IPS-20b (cell line): ENCODE measurements at regions not wholly inside any gene's neighbourhood (a gene's known extent, or its start where the extent isn't known, plus 50 kb on each side); places are given as distances from the start of the nearest gene placed in this dataset.

Source experiments
- H3K27ac ChIP-seq: one replicate; pipeline ENCODE4 v1.5.1; 2013; ENCODE audit warnings: low read length
- H3K27me3 ChIP-seq: 2 replicates; pipeline ENCODE4 v1.6.1; 2013; ENCODE audit warnings: mild to moderate bottlenecking, low read length, inconsistent platforms; ENCODE audit not compliant: insufficient read depth
- H3K36me3 ChIP-seq: 2 replicates; pipeline ENCODE4 v1.6.1; 2013; ENCODE audit warnings: low read depth, mild to moderate bottlenecking, inconsistent platforms, low read length, moderate library complexity; ENCODE audit not compliant: insufficient read depth
- H3K4me1 ChIP-seq: 2 replicates; pipeline ENCODE4 v1.6.1; 2013; ENCODE audit warnings: mild to moderate bottlenecking, control low read depth, inconsistent platforms, low read length, moderate library complexity; ENCODE audit not compliant: insufficient read depth
- H3K4me3 ChIP-seq: 2 replicates; pipeline ENCODE4 v1.5.1; 2013; ENCODE audit warnings: mild to moderate bottlenecking, low read length, inconsistent platforms
- H3K9ac ChIP-seq: 2 replicates; pipeline ENCODE4 v1.6.1; 2013; ENCODE audit warnings: low read depth, mild to moderate bottlenecking, inconsistent platforms, low read length, moderate library complexity
- H3K9me3 ChIP-seq: 2 replicates; pipeline ENCODE4 v1.6.1; 2013; ENCODE audit warnings: mild to moderate bottlenecking, low read depth, low read length, inconsistent platforms; ENCODE audit not compliant: insufficient read depth

DNA sequence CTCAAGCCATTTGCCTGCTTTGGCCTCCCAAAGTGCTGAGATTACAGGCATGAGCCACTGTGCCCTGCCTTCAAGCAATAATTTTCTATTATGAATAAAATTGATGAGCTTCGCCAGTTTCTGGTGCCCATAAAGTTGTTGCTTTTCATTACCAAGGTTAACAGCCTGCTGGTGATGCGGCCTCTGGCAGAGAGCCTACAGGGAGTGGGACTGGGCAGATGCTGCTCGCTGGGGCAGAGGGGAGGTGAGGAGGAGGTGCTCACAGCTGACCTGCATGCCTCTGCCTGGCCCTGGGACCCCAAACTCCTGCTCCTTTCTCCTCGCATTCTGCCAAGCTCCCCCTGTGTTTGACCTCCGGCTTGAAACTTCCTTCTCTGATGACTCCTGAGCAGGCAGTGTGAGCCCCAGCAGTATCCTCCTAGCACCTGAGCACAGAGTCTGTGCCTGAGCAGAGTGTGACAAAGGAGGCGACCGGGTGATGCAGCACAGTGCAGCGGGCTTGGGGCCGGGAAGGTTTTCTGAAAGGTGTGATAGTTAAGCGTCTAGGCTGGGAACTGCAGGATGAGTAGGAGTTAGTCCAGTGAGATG is 56.1 kb upstream of the B3GAT1 start:
- no peak overlapping the region for H3K9ac ChIP-seq
- H3K9me3 ChIP-seq, result no peaks in the 10 kb centered on the region
- no peak overlapping the region for H3K27ac ChIP-seq
- H3K36me3 ChIP-seq, result no peaks in the 10 kb centered on the region
- H3K27me3 ChIP-seq, result peaks cover 60% of the 10 kb centered on the region
- peaks cover 4% of the 10 kb centered on the region; the same call in 1 of the 2 replicates for H3K4me1 ChIP-seq
- no peak overlapping the region for H3K4me3 ChIP-seq

DNA sequence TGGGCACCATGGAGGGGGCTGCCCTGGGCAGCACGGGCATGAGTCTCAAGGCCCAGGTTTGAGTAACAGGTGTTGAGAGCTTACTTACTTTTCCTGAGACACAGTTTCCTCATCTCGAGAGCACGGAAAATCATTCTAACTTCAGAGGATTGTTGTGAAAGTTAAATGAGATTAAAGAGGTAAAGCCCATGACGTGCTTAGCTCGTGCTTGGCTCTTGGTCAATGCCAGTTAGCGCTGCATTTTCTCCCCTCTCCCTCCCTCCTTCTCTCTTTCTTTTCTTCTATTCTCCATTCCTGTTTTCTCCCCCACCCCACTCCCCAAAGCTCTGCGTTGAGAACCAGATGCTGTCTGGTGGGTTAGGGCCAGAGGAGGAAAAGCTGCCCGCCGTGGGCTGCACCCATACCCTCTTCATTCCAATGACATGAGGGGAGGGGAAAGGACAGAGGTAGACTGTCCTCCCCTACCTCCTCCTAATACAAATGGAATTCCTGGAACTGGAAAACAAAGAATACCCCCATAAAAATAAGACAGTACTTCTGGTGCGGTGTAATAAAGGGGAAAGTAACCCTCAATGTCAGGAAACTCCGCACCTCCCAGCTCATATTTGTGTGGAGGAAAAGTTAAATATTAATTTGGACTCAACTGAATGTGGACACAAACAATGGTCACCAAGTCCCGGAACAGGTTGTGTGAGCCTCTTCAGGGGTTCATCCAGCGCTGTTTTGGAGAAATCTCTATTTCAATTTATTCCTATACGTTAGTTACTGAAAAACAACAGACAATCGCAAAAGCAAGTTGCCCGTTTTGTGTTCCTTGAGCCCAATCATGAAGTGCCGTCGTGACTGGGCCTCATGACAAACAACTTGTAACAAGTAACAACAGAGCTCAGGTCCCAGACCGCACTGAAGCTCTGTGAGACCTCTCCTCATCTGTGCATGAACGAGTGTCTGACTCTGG is 54.8 kb upstream of the B3GAT1 start:
- H3K9me3 ChIP-seq, result no peaks in the 10 kb centered on the region
- H3K4me3 ChIP-seq, result no peak overlapping the region
- H3K4me1 ChIP-seq, result peaks cover 4% of the 10 kb centered on the region; the same call in 1 of the 2 replicates
- no peaks in the 10 kb centered on the region for H3K36me3 ChIP-seq
- no peak overlapping the region for H3K9ac ChIP-seq
- H3K27ac ChIP-seq, result no peak overlapping the region
- peaks cover 64% of the 10 kb centered on the region for H3K27me3 ChIP-seq

- Histone ChIP-seq H3K9ac (no peak overlapping the region), H3K27ac (no peak overlapping the region), H3K36me3 (no peaks in the 10 kb centered on the region), H3K27me3 (peaks cover 72% of the 10 kb centered on the region), H3K9me3 (no peaks in the 10 kb centered on the region), H3K4me1 (peaks cover 4% of the 10 kb centered on the region; the same call in 1 of the 2 replicates), H3K4me3 (peak overlapping the region; percentile 37; the same call in 1 of the 2 replicates)
Measured at GRCh38 chr11:134466156-134466555, 54.1 kb upstream of the B3GAT1 start.

- H3K27ac ChIP-seq, result no peak overlapping the region
- H3K4me3 ChIP-seq, result no peak overlapping the region
- H3K27me3 ChIP-seq, result peaks cover 73% of the 10 kb centered on the region
- no peaks in the 10 kb centered on the region for H3K9me3 ChIP-seq
- no peak overlapping the region for H3K9ac ChIP-seq
- H3K36me3 ChIP-seq, result no peaks in the 10 kb centered on the region
- peaks cover 4% of the 10 kb centered on the region; the same call in 1 of the 2 replicates for H3K4me1 ChIP-seq
Measured at GRCh38 chr11:134464981-134465730, 53.1 kb upstream of the B3GAT1 start.

DNA sequence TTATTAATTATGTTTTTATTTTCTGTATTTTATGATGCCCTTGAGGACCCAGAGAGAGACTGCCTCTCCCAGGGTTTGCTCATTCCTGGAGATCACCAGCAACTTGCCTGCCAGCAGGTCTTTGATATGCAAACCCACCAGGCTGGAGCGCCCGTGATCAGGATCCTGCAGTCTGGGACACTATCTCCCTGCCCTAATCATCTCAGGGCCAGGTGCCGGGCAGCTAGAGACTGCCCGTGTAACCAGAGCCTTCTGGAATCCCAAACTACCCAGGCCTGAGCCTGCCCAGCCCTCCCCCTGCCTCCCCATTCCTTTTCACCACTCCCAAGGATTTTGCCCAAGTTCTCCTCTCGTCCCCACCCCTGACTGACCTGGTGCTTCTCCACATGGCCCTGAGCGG is 52.2 kb upstream of the B3GAT1 start:
- H3K4me3 ChIP-seq, result no peak overlapping the region

DNA sequence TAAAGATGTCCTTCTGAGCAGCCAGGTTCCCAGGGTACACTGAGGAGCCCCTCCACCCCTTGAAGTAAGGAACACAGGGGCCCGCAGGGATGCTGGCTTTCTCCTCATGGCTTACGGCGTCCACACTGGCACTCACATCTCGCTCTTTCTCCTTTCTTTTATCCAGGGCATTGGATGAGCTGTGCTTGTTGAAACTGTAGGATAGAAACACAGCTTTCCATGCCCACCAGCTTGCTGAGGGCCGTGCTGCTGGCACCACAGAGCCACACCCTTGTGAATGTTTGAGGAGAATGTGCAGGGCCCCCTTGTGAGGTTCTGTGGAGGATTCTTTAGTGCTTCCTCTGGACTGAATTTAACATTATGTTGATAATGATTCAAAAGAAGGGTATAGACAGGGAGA is 51.7 kb upstream of the B3GAT1 start:
- no peak overlapping the region for H3K4me3 ChIP-seq
- H3K9ac ChIP-seq, result no peak overlapping the region
- H3K27ac ChIP-seq, result no peak overlapping the region
- H3K4me1 ChIP-seq, result peaks cover 4% of the 10 kb centered on the region; the same call in 1 of the 2 replicates
- H3K9me3 ChIP-seq, result no peaks in the 10 kb centered on the region
- no peaks in the 10 kb centered on the region for H3K36me3 ChIP-seq
- H3K27me3 ChIP-seq, result peaks cover 67% of the 10 kb centered on the region

More for the DNA sequence above, 52.2 kb upstream of the B3GAT1 start:
- Histone ChIP-seq H3K9me3 (no peaks in the 10 kb centered on the region), H3K4me1 (peaks cover 4% of the 10 kb centered on the region; the same call in 1 of the 2 replicates), H3K36me3 (no peaks in the 10 kb centered on the region), H3K27me3 (peaks cover 72% of the 10 kb centered on the region), H3K27ac (no peak overlapping the region), H3K9ac (no peak overlapping the region)
